ENCODE measurements at regions not wholly inside any gene's neighbourhood (a gene's known extent, or its start where the extent isn't known, plus 50 kb on each side); places are given as distances from the start of the nearest gene placed in this dataset.

DNA sequence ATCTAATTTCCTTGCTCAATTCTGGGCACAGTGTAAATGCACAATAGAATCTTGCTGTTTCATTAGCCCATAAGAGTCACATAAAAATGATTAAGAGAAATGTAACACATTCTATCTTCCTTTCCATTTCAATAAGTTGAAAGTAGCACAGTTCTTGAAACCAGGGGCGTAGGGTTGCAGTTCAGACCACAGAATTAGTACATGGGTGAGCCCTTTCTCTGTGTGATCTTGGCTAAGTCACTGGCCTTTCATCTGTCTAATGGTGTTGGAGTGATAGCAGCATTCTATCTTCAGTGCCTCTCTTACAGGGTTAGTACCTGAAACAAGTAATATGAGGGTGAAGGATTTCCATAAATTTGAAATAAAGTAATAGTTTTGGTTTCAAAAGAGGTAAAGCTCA is 445.3 kb upstream of the ZNF462 start:
- TF ChIP-seq, protein P1, sequence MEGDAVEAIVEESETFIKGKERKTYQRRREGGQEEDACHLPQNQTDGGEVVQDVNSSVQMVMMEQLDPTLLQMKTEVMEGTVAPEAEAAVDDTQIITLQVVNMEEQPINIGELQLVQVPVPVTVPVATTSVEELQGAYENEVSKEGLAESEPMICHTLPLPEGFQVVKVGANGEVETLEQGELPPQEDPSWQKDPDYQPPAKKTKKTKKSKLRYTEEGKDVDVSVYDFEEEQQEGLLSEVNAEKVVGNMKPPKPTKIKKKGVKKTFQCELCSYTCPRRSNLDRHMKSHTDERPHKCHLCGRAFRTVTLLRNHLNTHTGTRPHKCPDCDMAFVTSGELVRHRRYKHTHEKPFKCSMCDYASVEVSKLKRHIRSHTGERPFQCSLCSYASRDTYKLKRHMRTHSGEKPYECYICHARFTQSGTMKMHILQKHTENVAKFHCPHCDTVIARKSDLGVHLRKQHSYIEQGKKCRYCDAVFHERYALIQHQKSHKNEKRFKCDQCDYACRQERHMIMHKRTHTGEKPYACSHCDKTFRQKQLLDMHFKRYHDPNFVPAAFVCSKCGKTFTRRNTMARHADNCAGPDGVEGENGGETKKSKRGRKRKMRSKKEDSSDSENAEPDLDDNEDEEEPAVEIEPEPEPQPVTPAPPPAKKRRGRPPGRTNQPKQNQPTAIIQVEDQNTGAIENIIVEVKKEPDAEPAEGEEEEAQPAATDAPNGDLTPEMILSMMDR (IDR thresholded peaks at IDR 0.05; ENCODE audit: low read depth, low read length) = no peak
- TF ChIP-seq POLR2A (IDR thresholded peaks at IDR 0.05; ENCODE audit: extremely low read depth, insufficient read length) = no peak

All from NB4 (cell line).